NB4 (cell line): ENCODE measurements at regions not wholly inside any gene's neighbourhood (a gene's known extent, or its start where the extent isn't known, plus 50 kb on each side); places are given as distances from the start of the nearest gene placed in this dataset.

Experiments used
- CTCF ChIP-seq: IDR thresholded peaks from one replicate; pipeline ENCODE4 v1.5.1; 2012; ENCODE audit warnings: low read depth, low read length
- POLR2A ChIP-seq: IDR thresholded peaks from 2 replicates; pipeline ENCODE4 v1.6.1; 2011; ENCODE audit warnings: mild to moderate bottlenecking; ENCODE audit not compliant: insufficient read length; ENCODE audit errors: extremely low read depth

- TF ChIP-seq CTCF (no peak), POLR2A (no peak)
Observed at GRCh38 chrX:43277879-43278278, 378.2 kb upstream of the MAOA start.
